HFFc6 (cell line): ENCODE measurements at regions not wholly inside any gene's neighbourhood (a gene's known extent, or its start where the extent isn't known, plus 50 kb on each side); places are given as distances from the start of the nearest gene placed in this dataset.

Experiments used
- DNase-seq: peaks from one replicate; pipeline ENCODE4 v3.0.0-alpha.2; 2018
- H3K27ac Mint-ChIP-seq: 2 replicates; pipeline ENCODE4 v1.8.0; 2020; ENCODE audit warnings: mild to moderate bottlenecking, mixed read lengths
- H3K27me3 Mint-ChIP-seq: 2 replicates; pipeline ENCODE4 v1.8.0; 2021; ENCODE audit warnings: mild to moderate bottlenecking, moderate library complexity, mixed read lengths; ENCODE audit not compliant: insufficient read depth
- H3K36me3 Mint-ChIP-seq: 2 replicates; pipeline ENCODE4 v1.8.0; 2021; ENCODE audit warnings: low read depth, mixed read lengths
- H3K4me1 Mint-ChIP-seq: 2 replicates; pipeline ENCODE4 v1.8.0; 2020; ENCODE audit warnings: low read depth, mixed read lengths
- H3K4me3 Mint-ChIP-seq: 2 replicates; pipeline ENCODE4 v1.8.0; 2020; ENCODE audit warnings: mild to moderate bottlenecking, moderate library complexity, mixed read lengths
- H3K9me3 Mint-ChIP-seq: 2 replicates; pipeline ENCODE4 v1.8.0; 2020; ENCODE audit warnings: mild to moderate bottlenecking, mixed read lengths
- TF ChIP-seq, protein P1 (sequence below): fragments of 200-600 bp; sonication (generic); IDR thresholded peaks from 2 replicates; pipeline ENCODE4 v1.5.0; 2021; ENCODE audit warnings: antibody characterized with exemption, mild to moderate bottlenecking

DNA sequence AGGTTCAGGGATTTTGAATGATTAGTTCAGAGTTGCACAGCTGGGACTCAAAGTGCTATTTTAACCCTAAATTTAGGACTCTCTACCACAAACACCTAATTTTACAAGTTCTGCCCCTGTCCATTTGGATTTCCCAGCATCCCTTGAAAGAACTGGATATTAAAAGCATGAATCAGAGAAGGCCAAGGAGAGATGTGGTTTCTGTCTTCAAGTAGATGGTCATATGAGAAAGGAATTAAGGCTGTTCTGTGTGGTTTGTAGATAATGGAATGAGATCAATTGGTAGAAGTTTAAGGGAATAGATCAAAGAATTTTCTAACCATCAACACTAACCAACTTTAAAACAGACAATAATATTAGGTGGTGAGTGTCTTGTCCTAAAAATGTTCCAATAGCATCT lies 106.4 kb upstream of the TENM4 start:
- no peak for DNase-seq
- Mint-ChIP-seq H3K4me1 (no peaks in the 10 kb centered on the region), H3K4me3 (no peak overlapping the region), H3K27ac (no peak overlapping the region), H3K36me3 (no peaks in the 10 kb centered on the region), H3K27me3 (peaks cover 3% of the 10 kb centered on the region; the same call in 1 of the 2 replicates), H3K9me3 (no peaks in the 10 kb centered on the region)
- TF ChIP-seq, protein P1, sequence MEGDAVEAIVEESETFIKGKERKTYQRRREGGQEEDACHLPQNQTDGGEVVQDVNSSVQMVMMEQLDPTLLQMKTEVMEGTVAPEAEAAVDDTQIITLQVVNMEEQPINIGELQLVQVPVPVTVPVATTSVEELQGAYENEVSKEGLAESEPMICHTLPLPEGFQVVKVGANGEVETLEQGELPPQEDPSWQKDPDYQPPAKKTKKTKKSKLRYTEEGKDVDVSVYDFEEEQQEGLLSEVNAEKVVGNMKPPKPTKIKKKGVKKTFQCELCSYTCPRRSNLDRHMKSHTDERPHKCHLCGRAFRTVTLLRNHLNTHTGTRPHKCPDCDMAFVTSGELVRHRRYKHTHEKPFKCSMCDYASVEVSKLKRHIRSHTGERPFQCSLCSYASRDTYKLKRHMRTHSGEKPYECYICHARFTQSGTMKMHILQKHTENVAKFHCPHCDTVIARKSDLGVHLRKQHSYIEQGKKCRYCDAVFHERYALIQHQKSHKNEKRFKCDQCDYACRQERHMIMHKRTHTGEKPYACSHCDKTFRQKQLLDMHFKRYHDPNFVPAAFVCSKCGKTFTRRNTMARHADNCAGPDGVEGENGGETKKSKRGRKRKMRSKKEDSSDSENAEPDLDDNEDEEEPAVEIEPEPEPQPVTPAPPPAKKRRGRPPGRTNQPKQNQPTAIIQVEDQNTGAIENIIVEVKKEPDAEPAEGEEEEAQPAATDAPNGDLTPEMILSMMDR, result no peak

DNA sequence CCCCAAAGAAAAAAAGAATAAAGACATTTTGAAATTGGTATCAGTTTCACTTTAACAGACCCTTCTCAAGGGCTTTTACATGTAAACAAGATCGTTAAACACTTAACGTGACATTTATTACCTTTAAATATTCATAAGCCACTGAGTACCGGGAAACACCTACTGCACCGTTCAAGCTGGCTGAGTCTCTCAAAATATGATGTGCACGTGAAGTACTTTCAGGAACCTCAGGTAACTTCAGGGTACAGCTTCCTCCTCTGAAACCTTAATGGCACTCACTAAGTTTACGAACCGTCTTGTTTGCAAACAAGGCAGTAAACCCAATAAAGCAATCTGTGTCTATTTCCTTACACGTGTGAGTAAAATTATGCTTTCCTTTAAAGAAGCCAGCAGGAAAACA lies 105.5 kb upstream of the TENM4 start:
- H3K4me1 Mint-ChIP-seq, result no peaks in the 10 kb centered on the region
- DNase-seq, result no peak
- TF ChIP-seq, protein P1, result no peak
- no peak overlapping the region for H3K4me3 Mint-ChIP-seq
- no peaks in the 10 kb centered on the region for H3K9me3 Mint-ChIP-seq
- no peak overlapping the region for H3K27ac Mint-ChIP-seq
- no peaks in the 10 kb centered on the region for H3K36me3 Mint-ChIP-seq
- peaks cover 9% of the 10 kb centered on the region for H3K27me3 Mint-ChIP-seq

DNA sequence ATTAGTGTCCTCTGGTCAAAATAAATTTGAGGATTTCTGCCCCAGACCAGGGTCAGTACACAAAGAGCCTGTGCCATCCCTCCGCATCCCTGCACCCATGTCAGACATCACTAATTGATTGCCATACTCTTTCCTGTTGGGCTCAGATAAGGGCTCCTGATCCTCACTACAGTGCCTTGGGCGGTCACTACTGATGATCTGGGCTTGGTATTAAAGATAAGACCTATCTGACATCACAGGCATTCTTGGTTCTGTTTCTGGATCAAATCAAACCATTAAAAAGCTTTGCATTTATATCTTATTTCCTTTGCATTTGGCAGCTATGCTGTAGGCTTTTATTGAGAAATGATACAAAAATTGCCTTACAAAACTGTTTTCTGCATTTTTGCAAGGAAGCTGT lies 103.5 kb upstream of the TENM4 start:
- TF ChIP-seq, protein P1, result no peak
- no peak for DNase-seq
- H3K27ac Mint-ChIP-seq, result no peak overlapping the region
- no peaks in the 10 kb centered on the region for H3K9me3 Mint-ChIP-seq
- H3K4me1 Mint-ChIP-seq, result no peaks in the 10 kb centered on the region
- no peaks in the 10 kb centered on the region for H3K36me3 Mint-ChIP-seq
- H3K27me3 Mint-ChIP-seq, result peaks cover 10% of the 10 kb centered on the region
- H3K4me3 Mint-ChIP-seq, result no peak overlapping the region

DNA sequence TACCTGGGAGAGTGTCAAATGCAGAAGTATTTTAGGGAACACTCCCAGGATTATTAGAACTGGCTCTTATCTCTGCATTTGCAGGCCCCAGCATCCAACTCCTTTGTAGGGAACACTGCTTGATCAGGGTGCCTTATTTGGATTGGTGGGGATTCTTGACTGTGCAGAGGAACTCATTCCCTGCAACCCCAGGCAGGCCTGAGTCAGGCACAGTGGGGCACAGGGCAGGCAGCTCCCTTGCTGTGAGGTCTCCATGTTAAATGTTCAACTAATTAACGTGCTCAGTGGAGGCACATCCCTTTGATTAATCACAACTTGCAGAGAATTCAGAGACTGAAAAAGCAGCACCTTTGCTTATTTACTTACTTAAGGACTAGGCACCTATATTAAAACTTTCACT lies 102.3 kb upstream of the TENM4 start:
- Mint-ChIP-seq H3K4me3 (no peak overlapping the region), H3K4me1 (no peaks in the 10 kb centered on the region)
- TF ChIP-seq, protein P1, result no peak

DNA sequence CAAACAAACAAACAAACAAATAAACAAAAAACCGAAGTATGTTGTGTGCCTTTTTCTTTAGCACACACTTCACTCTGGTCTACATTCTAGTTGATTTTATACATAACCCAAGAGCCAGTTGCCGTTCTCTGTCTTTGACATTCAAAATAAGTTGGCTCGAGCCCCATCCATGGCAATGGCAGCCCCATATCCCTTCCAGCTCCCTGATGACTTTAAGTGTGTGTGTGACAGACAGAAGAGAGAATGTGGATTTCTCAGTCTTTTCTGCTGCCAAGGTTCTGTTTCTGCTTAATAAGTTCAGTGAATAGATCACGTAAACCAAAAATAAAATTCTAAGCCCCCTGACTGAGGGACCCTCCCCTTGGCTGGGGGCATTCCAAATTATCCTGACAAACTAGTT lies 100.6 kb upstream of the TENM4 start:
- TF ChIP-seq, protein P1, result no peak
- no peak overlapping the region for H3K4me3 Mint-ChIP-seq
- no peak overlapping the region for H3K27ac Mint-ChIP-seq
- H3K36me3 Mint-ChIP-seq, result no peaks in the 10 kb centered on the region
- peaks cover 11% of the 10 kb centered on the region for H3K27me3 Mint-ChIP-seq
- no peak for DNase-seq
- H3K9me3 Mint-ChIP-seq, result no peaks in the 10 kb centered on the region
- no peaks in the 10 kb centered on the region for H3K4me1 Mint-ChIP-seq

More for the DNA sequence above, 102.3 kb upstream of the TENM4 start:
- no peak for DNase-seq
- Mint-ChIP-seq H3K27ac (no peak overlapping the region), H3K36me3 (no peaks in the 10 kb centered on the region), H3K9me3 (no peaks in the 10 kb centered on the region), H3K27me3 (peaks cover 6% of the 10 kb centered on the region)

DNA sequence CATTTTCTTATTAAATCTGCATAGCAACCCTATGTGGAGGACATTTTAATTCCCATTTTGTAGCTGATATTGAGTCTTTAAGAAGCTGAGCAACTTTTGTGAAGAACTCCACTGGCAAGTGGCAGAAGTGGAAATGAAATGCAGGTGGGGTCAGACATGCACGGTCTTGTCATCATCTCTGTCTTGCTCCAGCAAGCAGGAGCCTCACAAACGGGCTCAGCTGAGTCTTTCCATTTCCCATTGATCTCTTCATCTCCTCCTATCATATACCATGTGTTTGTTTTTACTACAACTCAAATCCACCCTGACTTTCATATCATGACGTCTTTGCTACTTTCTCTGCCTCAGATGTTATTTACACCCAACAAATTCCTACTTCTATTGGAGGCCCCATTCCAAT lies 97.9 kb upstream of the TENM4 start:
- no peaks in the 10 kb centered on the region for H3K36me3 Mint-ChIP-seq
- DNase-seq, result no peak
- TF ChIP-seq, protein P1, result no peak
- no peaks in the 10 kb centered on the region for H3K4me1 Mint-ChIP-seq
- H3K27ac Mint-ChIP-seq, result no peak overlapping the region
- no peak overlapping the region for H3K4me3 Mint-ChIP-seq
- H3K27me3 Mint-ChIP-seq, result peaks cover 17% of the 10 kb centered on the region
- H3K9me3 Mint-ChIP-seq, result no peaks in the 10 kb centered on the region
